GM19452 (cell line): ENCODE measurements at regions not wholly inside any gene's neighbourhood (a gene's known extent, or its start where the extent isn't known, plus 50 kb on each side); places are given as distances from the start of the nearest gene placed in this dataset.
"Not testable (repeated sequence)": the region's sequence is repeated elsewhere in the genome, so short reads cannot be mapped to it uniquely, and the experiment has no call there.

ENCODE experiments used
- ATAC-seq: cut with Tn5 transposase; IDR thresholded peaks from one replicate; pipeline ENCODE4 v1.9.1; 2021; ENCODE audit not compliant: unreplicated experiment

DNA sequence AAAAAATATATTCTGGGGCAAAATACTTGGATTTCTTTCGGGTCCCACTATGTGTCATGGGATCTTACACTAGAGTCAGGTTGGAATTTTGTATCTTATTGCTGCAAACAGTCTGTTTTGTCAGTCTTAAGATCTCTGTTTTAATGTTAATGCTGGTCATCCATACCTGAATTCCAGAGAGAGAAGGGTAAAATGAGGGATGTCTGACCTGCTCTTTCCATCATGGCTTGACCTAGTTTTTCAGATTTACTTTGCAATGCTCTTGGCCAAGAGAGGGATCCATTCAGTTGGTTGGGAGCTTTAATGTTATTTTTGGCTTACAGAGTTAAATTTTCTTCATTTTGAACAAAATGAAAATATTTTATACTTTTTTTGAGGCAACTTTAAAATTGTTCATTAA, 117.2 kb downstream of the CASP12 start:
- no peak for ATAC-seq

- ATAC-seq = no peak
Measured at GRCh38 chr11:104776501-104777170, 121.6 kb downstream of the CASP12 start.

GRCh38 chr11:104774578-104774977, 123.7 kb downstream of the CASP12 start:
- no peak for ATAC-seq

DNA sequence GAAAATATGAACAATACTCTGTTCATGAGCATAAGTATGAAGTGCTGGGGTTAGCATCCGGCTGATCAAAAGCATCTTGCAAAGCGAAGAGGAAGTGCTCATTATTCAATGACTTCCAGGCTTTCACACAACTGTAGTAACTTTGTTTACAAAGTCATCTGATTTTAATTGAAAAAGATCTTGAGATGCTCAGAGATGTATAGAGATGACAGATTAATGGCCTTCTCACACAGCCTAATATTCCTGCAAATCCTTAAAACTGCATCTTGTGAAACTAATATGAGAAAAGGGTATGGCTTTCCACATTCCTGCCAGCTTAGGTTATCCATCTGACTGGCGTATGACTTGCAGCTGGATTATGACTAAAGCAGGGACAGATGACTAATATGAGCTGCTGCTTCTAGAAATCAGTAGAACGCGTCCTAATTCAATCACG, 125.4 kb downstream of the CASP12 start:
- no peak for ATAC-seq

GRCh38 chr11:104771763-104772162, 126.5 kb downstream of the CASP12 start:
- no peak for ATAC-seq

DNA sequence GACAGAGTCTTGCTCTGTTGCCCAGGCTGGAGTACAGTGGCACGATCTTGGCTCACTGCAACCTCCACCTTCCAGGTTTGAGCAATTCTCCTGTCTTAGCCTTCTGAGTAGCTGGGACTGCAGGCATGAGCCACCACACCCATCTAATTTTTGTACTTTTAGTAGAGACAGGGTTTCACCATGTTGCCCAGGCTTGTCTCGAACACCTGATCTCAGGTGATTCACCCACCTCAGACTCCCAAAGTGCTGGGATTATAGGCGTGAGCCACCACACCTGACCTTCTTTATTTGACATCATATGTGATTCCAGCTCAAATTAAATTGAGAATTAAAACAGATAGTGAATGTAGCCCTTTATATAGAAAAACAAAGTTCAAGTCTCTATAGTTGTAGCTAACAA, 127.2 kb downstream of the CASP12 start:
- ATAC-seq = not testable (repeated sequence)

DNA sequence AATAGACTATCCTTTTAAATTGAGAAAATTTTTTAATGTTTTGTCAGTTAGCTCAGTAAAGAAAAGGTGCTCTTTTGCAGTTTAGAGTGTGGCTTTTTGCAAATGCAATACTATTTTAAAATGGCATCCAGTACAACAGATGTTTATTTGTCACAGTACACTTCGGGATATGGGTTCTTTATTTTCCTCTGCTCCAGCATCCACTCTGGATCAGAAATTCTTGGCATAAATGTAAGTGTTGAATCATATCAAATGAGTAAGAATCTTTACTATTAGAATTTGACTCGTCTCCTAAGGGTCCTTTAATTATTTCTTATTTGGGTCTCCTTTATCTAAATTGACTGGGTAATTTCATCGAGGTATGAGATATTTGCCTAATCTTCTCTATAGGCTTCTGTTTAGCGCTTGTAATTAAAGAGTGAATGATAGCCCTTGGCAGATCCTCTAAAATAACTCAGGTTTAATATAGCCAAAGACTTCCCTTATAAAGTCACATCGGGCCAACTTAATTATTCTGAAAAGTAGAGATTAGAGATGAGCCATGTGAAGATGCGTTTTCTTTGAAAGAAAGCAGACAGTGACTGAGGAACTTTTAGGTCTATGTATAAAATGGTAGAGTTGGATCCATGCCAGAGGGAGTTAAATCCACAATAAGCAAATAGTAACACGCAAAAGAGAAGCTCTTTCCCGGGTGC, 132.7 kb downstream of the CASP12 start:
- no peak for ATAC-seq

DNA sequence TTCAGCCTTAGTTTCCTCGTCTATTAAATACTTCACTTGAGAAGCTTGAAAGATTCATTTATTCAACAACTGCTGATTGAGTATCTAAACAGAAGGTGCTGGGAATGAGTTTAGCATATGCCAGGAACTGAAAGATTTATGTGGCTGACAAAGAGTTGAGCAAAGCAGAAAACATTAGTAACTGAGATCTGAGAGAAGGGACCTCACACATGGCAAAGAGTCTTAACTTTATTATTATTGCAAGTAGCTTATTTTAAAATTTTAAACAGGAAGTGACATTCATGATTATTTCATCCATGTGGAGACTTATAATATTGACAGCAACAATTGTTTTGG, 133.6 kb downstream of the CASP12 start:
- no peak for ATAC-seq

DNA sequence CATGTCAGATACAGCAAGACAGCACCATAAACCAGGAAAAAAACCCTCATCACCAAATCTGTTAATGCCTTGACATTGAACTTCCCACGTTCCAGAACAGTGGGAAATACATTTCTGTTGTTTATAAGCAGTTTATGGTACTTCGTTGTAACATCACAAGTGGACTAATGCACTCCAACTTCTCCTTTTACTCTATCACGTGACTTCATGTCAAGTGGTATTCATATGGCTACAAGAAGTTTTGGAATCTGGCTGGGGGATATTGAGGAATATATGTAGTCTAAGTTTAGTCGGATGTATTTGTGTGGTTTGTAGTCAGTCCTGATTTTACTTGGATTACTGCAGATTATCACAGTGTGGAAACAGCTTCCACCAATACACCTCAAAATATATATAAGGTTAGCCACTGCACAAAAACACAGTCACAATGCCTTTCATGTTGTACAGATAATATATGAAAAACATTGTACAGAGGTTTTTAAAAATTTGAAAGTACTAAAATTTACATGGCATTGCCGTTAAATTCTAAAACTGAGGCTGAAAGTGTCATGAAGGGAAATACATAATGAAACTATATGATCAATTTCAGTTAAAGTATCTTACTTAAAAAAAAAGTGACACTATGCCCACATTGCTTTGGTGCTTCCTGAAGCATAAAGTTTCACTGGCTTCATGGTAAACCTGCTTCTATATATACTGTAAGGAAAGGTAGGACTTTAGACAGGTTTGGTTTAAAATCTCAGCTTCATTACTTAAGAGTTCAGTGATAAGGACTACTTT, 134.1 kb downstream of the CASP12 start:
- no peak for ATAC-seq

DNA sequence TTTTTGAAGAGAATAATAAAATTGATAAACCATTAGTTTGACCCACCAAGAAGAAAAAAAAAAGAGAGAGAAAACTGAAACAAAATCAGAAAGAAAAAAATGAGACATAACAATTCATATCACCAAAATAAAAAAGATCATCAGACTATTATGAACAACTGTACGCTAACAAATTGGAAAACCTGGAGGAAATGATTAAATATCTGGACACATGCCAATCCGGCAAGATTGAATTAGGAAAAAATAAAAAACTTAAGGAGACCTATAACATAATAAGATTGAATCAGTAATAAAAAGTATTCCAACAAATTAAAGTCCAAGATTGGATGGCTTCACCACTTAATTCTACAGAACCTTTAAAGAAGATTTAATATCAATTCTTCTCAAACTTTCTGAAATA, 136.7 kb downstream of the CASP12 start:
- ATAC-seq = no peak

DNA sequence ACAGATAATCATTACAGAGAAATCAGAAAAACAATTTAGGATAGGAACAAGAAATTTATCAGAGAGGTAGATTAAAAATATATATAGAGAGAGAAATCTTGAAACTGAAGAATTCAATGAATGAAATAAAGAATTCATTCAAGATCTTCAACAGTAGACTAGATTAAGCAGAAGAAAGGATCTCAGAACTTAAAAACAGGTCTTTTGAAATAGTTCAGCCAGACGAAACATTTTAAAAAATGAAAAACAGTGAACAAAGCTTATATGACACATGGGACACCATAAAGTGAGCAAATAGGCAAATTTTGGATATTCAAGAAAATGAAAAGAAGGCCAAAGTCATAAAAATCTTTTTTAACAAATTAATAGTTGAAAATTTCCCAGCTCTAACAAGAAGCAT, 138.8 kb downstream of the CASP12 start:
- ATAC-seq = no peak

DNA sequence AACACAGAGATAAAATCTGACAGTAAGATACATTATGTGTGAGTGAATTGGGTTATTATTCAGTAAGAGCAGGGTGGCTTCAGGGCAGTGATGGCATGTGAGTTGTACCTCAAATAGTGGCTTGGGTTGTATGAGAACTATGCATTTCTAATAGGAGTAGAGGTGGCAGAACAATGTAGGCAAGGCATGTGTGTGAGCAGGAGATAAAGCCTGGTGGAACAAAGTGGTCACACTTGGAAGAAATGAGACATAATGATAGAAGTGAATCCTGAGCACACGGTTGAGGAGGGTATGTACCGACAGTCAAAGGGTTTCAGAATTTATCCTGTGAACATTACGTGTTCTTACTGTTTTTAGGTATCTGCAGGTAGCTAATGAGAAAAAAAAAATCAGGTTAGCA, 159.3 kb downstream of the CASP12 start:
- ATAC-seq = no peak

DNA sequence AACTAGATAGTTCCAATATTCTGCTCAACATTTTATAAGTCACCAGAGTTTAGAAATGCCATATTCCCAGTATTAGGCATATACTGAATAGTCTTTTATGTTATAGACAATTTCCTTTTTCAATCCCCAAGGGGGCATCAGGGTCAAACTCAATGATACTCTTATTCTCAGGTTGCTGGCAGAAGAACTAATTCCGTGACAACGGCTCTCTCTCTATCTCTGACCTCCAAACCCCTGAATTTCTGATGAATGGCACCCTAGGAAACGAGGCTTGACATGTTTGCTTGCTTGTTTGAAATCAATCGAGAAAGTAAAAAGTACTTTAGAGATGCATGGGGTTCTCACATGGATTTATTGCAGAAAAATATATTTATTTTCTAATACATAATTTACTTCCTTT, 160.1 kb downstream of the CASP12 start:
- no peak for ATAC-seq

DNA sequence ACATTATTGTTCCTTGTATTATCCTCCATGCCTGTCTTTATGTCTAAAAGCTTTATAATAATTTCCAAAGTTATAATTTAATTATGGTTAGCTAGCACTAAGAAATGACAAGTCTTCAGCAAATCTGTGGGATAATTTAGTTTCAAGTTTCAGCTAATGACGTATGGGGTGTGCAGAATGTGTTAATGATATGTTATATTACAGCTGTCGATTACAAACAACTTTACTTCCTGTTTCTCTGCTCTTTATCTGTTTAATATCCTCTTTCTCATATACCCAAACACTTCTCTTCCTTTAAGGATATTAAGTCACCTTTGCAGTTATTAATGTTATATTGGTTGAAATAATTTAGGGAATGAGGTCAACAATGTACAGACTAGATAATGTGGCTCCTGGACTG, 161.8 kb downstream of the CASP12 start:
- ATAC-seq = no peak

DNA sequence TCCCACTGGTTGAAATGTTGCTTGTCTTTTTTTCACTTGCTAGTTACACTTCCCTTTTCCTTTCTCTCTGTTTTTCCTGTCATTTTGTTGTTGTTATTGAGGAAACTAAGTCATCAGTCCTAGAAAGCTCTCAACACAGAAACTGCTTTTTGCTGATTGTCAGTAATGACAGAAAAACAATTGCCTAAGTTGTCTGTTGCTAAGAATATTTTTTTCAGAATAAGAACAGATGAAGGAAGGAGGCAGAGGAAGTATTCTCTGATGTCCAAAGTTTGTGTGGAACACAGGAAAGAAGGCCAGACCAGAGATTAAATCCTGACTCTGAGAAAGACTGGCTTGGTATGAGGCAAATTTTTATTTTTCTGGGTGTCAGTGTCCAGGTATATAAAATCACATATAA, 163.3 kb downstream of the CASP12 start:
- ATAC-seq = no peak

DNA sequence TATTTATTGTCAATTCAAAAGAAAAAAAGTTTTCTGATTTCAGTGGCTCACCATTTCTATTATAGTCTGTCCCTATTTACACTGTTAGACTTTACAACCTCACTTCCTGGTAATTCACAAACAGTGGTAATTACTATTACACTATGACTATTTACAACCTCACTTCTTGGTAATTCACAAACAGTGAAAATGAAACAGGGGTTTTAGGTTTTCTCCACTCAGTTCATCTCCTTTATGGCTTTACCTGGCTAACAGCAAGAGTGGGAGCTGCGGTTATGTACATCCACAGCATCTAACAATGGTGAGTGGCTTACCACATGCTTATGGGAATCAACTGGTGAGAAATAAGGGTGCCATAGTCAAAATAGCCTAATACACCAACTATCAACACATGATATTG, 166.4 kb downstream of the CASP12 start:
- no peak for ATAC-seq

GRCh38 chr11:104728927-104729326, 169.3 kb downstream of the CASP12 start:
- no peak for ATAC-seq

GRCh38 chr11:104727768-104728167, 170.5 kb downstream of the CASP12 start:
- no peak for ATAC-seq

DNA sequence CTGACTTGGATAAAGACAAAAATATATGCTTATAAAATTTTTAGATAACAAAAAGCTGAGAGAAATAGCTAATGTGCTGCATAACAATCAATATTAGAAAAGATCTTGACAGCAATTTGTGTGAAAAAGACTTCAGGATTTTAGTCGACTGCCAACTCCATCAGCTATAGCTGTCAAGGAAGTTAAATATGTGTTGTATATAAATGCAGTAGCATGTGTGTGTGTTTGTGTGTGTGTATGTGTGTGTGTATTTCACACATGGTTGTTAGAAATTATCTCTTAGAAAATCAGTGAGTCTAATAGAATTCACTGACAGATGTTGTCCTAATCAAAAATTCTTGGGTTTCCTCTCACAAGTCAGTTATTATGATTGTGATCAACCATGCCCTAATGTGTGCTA, 171.2 kb downstream of the CASP12 start:
- ATAC-seq = no peak

DNA sequence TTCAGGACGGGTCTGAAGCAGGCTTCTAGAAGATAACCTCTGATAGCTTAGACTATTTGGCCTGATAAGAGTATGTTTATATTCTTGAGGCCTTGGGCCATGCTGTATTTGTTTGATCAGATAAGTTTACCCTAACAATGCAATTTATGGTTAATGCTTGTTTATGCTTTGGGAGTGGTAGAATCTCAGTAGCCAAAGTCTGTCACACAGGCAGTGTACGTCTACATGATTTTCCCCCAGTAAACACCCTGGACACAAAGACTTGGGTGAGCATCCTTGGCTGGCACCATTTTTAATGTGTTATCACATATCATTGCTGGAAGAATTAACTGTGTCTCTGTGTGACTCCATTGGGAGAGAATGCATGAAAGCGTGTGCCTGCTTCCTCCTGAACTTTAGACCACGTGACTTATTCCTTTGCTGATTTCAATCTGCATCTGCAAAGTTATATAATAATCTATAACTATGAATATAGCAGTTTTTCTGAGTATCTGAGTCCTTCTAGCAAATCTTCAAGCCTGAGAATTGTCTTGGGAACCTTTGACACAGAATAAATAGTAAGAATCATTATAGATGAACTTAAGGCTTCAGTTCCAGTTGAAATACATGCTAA, 172.4 kb downstream of the CASP12 start:
- ATAC-seq = no peak

DNA sequence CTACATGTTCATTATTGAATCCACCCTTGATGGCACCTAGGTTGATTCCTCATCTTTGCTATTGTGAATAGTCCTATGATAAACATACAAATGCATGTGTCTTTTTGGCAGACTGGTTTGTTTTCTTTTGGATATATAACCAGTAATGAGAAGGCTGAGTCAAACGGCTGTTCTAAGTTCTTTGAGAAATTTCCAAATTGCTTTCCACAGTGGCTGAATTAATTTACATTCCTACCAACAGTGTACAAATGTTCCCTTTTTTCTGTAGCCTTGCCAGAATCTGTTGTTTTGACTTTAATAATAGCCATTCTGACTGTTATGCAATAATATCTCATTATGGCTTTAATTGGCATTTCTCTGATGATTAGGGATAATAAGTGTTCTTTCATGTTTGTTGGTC, 184.9 kb downstream of the CASP12 start:
- no peak for ATAC-seq
